NCI-H82 treated with DMSO at 0.1 percent for 48 hours (cell line): ENCODE measurements at regions not wholly inside any gene's neighbourhood (a gene's known extent, or its start where the extent isn't known, plus 50 kb on each side); places are given as distances from the start of the nearest gene placed in this dataset.

Experiments used
- DNase-seq: peaks from one replicate; lab custom pipeline; 2025; ENCODE audit not compliant: unreplicated experiment; lab: John Stamatoyannopoulos, UW

DNA sequence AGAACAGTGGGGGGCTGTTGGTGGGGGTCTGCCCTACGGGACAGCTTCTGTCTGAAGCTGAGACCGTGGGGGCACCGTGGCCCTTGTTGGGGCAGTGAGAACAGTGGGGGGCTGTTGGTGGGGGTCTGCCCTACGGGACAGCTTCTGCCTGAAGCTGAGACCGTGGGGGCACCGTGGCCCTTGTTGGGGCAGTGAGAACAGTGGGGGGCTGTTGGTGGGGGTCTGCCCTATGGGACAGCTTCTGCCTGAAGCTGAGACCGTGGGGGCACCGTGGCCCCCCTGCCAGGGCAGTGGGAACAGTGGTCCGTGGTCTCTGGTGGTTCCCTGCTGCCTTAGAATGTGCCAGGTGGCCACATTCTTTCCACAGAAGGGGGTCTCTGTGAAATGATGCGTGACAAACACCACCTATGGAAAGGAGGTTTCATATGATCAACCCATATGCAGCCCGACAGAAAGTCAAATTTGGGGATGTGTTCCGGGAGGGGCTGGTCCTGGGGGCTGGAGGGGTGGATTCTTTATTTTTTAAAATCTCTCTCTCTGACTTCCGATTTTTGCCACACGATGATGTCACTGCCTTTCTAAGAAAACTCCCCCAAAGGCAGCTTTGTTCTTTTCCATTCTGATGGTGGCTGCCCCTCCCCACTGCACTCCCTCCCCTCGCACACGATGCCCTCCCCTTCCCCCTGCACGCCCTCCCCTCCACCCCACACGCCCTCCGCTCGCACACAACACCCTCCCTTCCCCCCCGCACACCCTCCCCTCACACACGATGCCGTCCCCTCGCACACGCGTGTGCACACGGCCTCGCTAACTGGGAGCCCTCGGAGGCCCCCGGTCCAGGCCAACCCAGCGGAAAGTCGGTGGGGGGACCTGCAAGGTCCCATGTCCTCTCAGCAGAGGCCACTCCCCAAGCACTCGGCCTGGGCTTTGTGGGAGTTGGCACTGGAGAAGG, 1186.5 kb downstream of the BRD1 start:
- no peak for DNase-seq

GRCh38 chr22:48639896-48640748, 1187.6 kb downstream of the BRD1 start:
- DNase-seq = no peak

GRCh38 chr22:48639021-48639795, 1188.5 kb downstream of the BRD1 start:
- no peak for DNase-seq

- DNase-seq = no peak
Measured at GRCh38 chr22:48637231-48637630, 1190.4 kb downstream of the BRD1 start.

DNA sequence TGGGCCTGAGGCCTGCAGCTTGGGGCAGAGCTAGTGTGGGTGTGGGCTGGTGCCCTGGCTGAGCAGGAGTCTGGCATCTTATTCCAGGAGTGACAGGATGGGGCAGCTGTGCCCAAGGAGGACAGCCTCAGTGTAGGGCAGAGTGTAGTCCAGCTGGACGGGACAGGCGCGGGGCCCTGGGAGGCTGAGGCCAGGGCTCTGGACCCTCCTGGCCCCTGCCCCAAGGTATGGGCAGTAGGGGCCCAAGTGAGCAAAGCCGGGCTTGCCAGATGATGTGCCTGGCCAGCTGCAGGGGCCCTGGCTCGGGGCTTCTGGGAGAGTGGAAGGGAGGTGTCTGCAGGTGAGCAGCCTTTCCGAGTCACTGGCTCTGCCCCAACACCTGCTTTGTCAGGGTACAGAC, 1190.9 kb downstream of the BRD1 start:
- no peak for DNase-seq

- DNase-seq = no peak
Measured at GRCh38 chr22:48635816-48636215, 1191.9 kb downstream of the BRD1 start.

DNA sequence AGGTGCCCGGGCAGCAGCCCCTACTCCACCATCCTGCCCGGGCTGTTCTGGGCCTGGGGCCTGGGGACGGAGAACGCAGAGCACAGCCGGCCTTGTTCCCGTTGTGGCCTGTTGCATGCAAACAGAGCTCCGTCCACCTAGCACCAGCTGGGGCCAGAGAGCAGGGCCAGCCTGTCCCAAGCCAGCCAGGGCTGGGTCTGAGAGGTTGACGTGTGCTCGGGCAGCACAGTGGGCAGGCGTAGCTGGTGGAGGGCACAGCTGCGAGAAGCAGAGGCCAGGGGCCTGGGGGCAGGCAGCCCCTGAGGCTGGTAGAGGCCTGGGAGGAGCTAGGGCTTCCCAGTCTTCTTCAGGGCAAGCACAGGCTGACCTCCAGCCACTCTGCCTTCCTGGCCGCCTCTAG, 1192.6 kb downstream of the BRD1 start:
- DNase-seq = no peak

- DNase-seq = no peak
Measured at GRCh38 chr22:48633996-48634836, 1193.5 kb downstream of the BRD1 start.

GRCh38 chr22:48632646-48633246, 1194.9 kb downstream of the BRD1 start:
- DNase-seq = no peak

DNA sequence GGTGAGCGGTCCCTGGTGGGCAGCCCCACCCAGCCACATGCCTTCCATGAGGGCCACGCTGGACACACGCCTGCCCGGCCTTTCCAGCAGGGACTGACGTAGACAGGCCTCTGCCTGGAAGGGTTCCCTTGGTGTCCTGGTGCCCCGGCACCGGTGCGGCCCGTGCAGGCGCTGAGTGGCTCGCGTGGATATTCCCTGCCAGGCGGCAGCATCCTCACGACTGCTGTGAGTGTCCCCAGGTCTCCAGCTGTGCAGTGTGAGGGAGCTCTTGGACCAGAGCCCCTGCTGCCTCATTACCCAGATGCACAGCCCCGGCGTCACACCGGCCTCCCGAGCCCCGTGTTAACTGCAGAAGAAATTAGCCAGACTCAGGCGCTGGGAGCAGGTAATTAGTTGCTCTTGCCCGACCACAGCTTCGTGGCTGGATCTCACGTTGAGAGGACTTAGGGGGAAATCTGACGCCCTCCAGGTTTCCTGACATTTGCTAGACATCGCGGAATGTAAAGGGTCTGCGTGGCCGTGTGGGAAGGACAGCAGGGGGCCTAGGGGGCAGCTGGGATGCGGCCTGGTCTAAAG, 1196.3 kb downstream of the BRD1 start:
- no peak for DNase-seq

DNA sequence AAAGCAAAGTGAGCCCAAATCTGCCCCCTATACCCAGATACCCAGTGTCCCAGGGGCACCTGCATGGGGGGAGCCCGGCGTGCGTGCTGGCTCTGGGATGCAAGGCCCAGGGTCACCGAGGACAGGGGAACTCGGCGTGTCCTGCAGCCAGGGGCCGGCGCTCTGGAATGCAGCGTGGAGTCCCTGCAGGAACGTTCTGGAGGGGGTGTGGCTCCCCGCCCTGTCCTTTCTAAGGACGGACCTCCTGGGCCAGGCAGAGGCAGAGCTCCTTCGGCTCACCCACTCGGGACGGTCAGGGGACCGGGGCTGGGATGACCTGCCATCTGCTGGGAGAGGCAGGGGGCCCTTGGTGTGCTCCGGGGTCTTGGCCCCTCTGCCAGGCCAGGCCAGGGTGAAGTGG, 1196.8 kb downstream of the BRD1 start:
- no peak for DNase-seq

GRCh38 chr22:48630433-48630754, 1197.3 kb downstream of the BRD1 start:
- no peak for DNase-seq

- no peak for DNase-seq
Measured at GRCh38 chr22:48629631-48630432, 1197.8 kb downstream of the BRD1 start.

DNA sequence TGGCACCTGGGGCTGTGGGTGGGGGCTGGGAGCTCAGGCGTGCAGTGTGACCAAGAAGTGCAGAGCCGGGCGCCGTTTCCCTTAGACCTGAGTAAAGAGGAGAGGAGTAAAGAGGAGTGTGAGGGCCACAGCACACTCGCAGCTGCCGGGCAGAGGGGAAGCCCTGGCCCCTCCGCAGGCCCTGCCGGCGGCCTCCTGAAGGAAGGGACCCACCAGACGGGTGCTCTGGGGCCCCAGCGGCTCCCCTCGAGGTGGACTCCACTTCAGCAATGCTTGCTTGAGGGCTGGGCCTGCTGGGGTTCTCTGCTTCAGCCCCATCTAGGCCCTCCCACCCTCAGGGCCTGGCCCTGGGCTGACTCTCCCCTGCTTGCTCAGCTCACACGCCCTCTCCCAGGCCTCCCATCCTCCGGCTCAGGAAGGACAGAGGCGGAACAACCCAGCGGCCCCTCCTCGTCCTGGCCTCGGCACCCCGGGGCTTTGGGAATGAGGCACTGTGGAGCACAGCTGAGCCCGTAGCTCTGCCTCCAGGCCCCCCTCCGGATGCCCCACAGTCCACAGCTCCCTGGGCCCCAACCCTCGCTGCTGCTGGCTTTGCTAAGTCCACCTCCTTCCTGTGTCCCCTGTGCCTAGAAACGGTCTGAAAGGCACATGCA, 1198.7 kb downstream of the BRD1 start:
- no peak for DNase-seq

DNA sequence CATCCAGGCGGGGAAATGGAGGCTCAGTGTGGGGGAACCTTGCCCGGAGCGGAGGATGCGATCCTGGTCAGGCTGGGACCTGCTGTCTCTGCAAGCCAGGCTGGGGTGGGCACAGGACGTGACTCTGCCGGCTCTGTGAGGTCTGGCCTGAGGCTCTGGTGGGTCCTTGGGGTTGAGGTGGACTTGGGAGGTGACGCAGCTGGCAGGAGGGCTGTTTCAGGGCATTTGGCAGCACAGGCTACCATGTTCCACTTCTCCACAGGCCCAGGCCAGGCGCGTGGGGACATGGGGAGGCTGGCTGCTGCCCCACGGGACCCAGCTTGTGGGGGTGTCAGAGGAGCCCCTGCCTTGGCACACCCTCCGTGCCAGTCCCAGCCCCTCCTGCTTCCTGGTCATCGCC, 1199.7 kb downstream of the BRD1 start:
- DNase-seq = no peak

DNA sequence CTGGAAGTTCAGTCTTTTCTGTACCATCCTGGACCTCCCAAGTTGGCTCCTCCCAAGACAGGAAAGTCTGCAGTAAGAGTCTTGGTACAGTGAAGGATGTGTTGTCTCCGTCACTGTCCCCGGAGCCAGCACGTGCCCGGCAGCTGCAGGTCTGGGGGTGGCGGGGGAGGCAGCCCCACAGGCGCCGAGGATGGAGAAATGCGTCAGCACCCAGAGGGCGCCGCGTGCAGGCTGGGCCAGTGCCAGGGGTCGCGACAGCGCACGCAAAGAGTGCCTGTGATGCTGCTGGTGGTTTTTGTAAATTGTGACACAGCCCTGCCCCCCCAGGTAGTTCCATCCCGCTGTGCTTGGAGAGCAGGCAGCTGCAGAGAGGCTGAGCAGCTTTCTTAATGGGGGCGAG, 1200.5 kb downstream of the BRD1 start:
- DNase-seq = no peak

- no peak for DNase-seq
Measured at GRCh38 chr22:48624401-48624800, 1203.3 kb downstream of the BRD1 start.

DNA sequence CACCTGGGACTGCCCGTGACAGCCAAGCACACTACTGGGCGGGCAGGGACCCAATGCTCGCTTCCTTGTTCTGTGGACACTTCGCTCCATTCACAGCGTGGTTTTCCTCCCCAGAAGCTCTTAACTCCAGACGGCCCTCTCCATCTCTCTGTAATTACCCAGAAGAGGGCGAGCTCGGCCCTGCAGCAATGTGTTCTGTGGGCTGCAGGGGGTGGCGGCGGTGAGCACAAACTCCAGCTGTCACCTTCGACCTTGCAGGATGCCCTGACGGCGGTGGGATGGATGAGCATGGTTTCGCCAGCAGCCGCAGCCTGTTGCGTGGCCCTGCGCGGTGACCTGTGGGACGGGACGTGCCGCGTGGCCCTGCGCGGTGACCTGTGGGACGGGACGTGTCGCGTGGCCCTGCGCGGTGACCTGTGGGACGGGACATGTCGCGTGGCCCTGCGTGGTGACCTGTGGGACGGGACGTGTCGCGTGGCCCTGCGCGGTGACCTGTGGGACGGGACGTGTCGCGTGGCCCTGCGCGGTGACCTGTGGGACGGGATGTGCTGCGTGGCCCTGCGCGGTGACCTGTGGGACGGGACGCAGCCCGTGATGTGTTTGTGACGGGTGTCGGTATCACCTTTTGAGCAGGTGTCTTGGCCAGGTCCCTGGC, 1204.7 kb downstream of the BRD1 start:
- no peak for DNase-seq
